NCI-H2171 (cell line): ENCODE measurements at regions not wholly inside any gene's neighbourhood (a gene's known extent, or its start where the extent isn't known, plus 50 kb on each side); places are given as distances from the start of the nearest gene placed in this dataset.
"Not testable (repeated sequence)": the region's sequence is repeated elsewhere in the genome, so short reads cannot be mapped to it uniquely, and the experiment has no call there.

ENCODE experiments used
- DNase-seq: peaks from one replicate; lab custom pipeline; 2025; lab: John Stamatoyannopoulos, UW

- DNase-seq, result not testable (repeated sequence)
These were observed 71.2 kb upstream of the ZNF184 start for GRCh38 chr6:27544135-27544534.

DNA sequence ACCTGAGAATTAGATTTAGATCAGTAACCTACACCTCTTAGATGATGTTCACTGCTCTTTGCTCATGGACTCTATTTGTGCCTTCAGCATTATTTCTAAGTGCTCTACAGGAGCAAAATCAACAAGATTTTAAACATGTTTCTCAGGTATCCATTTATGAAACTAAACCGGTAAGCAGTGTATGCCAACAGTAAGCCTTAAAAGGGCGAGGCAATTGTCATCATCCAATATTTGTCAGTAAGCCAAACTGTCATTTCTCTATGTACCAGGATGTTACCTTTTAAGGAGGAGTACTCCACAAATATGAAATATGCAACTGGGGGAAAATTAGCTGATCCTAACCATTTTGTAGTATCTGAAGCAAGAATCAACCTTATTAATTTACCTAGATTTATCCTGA, 69.6 kb upstream of the ZNF184 start:
- no peak for DNase-seq

DNA sequence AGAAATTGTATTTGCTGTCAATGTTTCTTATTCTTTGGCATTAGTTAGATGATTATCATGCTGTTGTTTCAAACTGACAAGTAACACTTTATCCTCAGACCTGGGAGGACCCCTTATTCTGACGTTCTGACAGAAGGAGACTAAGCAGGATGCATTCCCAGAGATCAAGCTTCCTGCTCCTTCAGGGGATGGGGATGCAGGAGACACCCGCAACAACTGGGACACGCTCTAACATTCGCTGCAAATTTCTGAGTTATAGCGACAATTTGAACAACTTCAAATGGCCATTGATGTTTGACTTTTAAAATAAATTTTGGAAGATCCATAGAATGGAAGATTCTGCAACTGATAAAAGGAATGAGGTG, 69.0 kb upstream of the ZNF184 start:
- no peak for DNase-seq

- no peak for DNase-seq
These were observed 68.5 kb upstream of the ZNF184 start for GRCh38 chr6:27541212-27541932.

DNA sequence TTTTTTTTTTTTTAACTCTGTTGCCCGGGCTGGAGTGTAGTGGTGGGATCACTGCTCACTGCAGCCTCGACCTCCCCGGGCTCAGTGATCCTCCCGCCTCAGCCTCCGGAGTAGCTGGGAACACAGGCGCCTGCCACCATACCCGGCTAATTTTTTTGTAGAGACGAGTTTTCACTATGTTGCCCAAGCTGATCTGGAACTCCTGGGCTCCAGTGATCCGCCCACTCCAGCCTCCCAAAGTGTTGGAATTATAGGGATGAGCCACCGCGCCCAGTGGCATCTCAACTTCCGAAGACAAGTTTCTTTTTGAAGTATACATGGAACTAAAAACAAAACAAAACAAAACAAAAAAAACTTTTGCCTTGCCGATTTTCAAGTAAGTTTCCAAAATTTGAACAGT, 66.6 kb upstream of the ZNF184 start:
- DNase-seq, result no peak

DNA sequence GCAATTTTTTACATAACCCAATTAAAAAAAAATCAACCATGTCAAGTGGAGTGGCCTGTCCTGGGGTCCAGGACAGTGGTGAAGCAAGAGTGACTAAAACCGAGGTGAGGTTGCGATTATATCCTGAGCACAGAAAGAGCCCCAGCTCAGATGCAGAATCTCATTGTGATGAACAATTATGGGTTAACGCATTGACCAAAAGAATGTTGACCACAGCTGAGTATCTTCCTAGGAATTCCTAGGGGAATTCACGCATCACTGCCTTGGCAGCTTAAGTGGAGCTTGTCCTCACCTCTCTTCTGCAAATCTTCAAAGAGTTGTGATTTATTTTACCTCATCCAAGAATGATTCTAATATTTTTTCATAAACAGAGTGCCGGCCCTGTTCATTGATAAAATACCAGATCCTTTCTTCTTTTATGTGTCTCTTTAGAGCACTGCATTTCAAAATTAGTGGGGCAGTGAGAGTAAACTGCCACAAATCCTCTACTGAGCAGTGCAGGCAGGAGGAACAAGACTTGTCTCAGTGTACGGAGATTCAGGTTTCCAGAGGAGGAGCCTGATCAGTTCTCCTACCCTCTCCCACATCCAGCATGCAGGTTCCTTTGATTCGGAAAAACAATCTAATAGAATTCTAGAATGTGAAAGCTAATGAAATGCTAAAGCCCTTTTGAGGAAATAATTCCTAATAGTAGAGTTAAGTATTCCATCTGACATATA, 60.1 kb upstream of the ZNF184 start:
- DNase-seq, result no peak

GRCh38 chr6:27531772-27532459, 59.0 kb upstream of the ZNF184 start:
- DNase-seq, result no peak

DNA sequence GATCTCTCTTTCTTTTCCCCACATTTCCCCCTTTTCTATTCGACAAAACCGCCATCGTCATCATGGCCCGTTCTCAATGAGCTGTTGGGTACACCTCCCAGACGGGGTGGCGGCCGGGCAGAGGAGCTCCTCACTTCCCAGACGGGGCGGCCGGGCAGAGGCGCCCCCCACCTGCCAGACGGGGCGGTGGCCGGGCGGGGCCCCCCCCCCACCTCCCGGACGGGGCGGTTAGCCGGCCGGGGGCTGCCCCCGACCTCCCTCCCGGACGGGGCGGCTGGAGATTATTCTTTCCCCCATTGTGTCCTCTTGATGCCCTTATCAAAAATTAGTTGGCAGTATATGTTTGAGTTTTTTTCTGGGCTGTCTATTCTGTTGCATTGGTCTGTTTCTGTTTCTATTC, 56.9 kb upstream of the ZNF184 start:
- DNase-seq, result not testable (repeated sequence)

GRCh38 chr6:27528714-27529113, 55.8 kb upstream of the ZNF184 start:
- no peak for DNase-seq
